ENCODE measurements at regions not wholly inside any gene's neighbourhood (a gene's known extent, or its start where the extent isn't known, plus 50 kb on each side); places are given as distances from the start of the nearest gene placed in this dataset.

DNA sequence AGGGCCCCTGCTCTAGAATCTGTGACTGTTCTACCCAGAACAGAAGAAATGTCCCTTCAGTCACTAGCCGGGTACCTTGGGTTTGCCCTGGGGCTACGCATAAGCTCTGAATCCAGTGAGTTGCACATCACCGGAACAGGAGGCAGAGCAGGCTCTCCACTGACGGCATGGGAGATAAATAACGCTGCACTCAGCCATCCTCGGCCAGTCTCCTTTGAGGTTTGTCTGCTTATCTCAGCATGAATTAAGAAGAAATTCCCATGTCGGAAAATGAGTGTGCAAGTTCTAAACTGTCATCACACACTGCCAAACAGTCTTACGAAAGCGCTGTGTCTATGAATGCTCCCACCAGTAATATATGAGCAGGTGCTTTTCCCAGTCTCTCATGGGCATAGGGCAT lies 90.8 kb downstream of the FAM50B start:
- Histone ChIP-seq H3K4me1 (no peaks in the 10 kb centered on the region), H3K36me3 (ENCODE audit: control insufficient read depth, insufficient read depth, low read length) (no peaks in the 10 kb centered on the region), H3K4me3 (ENCODE audit: low read depth, low read length) (no peak overlapping the region), H3K9me3 (no peaks in the 10 kb centered on the region), H3K27me3 (replicated peaks; ENCODE audit: control insufficient read depth, insufficient read depth, low read length) (no peaks in the 10 kb centered on the region)
- Mint-ChIP-seq H3K4me1 (ENCODE audit: low read depth, unreplicated experiment) (no peaks in the 10 kb centered on the region), H3K9me3 (ENCODE audit: unreplicated experiment) (no peaks in the 10 kb centered on the region), H3K27ac (ENCODE audit: unreplicated experiment) (no peak overlapping the region), H3K4me3 (ENCODE audit: unreplicated experiment) (no peak overlapping the region), H3K27me3 (ENCODE audit: insufficient read depth, unreplicated experiment) (peaks cover 2% of the 10 kb centered on the region), H3K36me3 (ENCODE audit: insufficient read depth, unreplicated experiment) (no peaks in the 10 kb centered on the region)
- intact Hi-C loops (cut with micrococcal nuclease; ENCODE audit: unreplicated experiment), result loop anchor here (5.0 kb wide), 1 partner anchor 37 kb away; no protein-coding TSS in a partner anchor
- ChIA-PET CTCF (no interaction called here), POLR2A (no interaction called here)
- TF ChIP-seq, protein P1, sequence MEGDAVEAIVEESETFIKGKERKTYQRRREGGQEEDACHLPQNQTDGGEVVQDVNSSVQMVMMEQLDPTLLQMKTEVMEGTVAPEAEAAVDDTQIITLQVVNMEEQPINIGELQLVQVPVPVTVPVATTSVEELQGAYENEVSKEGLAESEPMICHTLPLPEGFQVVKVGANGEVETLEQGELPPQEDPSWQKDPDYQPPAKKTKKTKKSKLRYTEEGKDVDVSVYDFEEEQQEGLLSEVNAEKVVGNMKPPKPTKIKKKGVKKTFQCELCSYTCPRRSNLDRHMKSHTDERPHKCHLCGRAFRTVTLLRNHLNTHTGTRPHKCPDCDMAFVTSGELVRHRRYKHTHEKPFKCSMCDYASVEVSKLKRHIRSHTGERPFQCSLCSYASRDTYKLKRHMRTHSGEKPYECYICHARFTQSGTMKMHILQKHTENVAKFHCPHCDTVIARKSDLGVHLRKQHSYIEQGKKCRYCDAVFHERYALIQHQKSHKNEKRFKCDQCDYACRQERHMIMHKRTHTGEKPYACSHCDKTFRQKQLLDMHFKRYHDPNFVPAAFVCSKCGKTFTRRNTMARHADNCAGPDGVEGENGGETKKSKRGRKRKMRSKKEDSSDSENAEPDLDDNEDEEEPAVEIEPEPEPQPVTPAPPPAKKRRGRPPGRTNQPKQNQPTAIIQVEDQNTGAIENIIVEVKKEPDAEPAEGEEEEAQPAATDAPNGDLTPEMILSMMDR (IDR thresholded peaks at IDR 0.05; ENCODE audit: insufficient read depth in 1 of 2, low read depth in 1 of 2, low read length in 1 of 2, severe bottlenecking in 1 of 2, unreplicated experiment in 1 of 2), result no peak
- no TSS peak for BruUV-seq (replicated peaks)
- DNase-seq, result no peak

DNA sequence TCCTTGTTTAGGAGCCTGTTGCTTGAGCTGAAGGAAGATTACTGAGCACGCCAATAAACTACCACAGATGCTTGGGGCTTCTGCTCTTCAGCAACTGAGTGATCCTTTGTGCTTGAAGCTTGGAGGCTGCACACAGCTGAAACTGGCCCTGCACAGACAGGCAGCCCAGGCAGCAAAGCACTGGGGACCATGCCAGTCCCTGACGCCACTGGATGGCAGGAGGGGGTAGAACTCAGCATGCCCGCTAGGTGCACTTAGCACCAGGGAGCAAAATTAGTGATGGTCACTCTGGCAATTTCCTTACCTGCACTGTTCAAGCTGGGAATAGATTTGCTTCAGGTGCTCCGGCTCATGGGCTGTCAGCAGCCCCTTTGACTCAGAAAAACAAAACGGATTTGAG lies 91.5 kb downstream of the FAM50B start:
- H3K4me1 ChIP-seq, result no peaks in the 10 kb centered on the region
- intact Hi-C loops (cut with micrococcal nuclease; ENCODE audit: unreplicated experiment), result no loop called here
- H3K9me3 ChIP-seq, result no peaks in the 10 kb centered on the region
- H3K4me1 Mint-ChIP-seq (ENCODE audit: low read depth, unreplicated experiment), result no peaks in the 10 kb centered on the region
- H3K27me3 ChIP-seq (replicated peaks; ENCODE audit: control insufficient read depth, insufficient read depth, low read length), result no peaks in the 10 kb centered on the region
- H3K27me3 Mint-ChIP-seq (ENCODE audit: insufficient read depth, unreplicated experiment), result peaks cover 2% of the 10 kb centered on the region
- no peaks in the 10 kb centered on the region for H3K36me3 ChIP-seq (ENCODE audit: control insufficient read depth, insufficient read depth, low read length)
- CTCF ChIA-PET, result no interaction called here
- DNase-seq, result no peak
- no peak overlapping the region for H3K4me3 ChIP-seq (ENCODE audit: low read depth, low read length)
- no TSS peak for BruUV-seq (replicated peaks)
- TF ChIP-seq, protein P1 (IDR thresholded peaks at IDR 0.05; ENCODE audit: insufficient read depth in 1 of 2, low read depth in 1 of 2, low read length in 1 of 2, severe bottlenecking in 1 of 2, unreplicated experiment in 1 of 2), result no peak
- no peaks in the 10 kb centered on the region for H3K36me3 Mint-ChIP-seq (ENCODE audit: insufficient read depth, unreplicated experiment)
- POLR2A ChIA-PET, result no interaction called here
- no peaks in the 10 kb centered on the region for H3K9me3 Mint-ChIP-seq (ENCODE audit: unreplicated experiment)
- H3K27ac Mint-ChIP-seq (ENCODE audit: unreplicated experiment), result no peak overlapping the region
- H3K4me3 Mint-ChIP-seq (ENCODE audit: unreplicated experiment), result no peak overlapping the region

DNA sequence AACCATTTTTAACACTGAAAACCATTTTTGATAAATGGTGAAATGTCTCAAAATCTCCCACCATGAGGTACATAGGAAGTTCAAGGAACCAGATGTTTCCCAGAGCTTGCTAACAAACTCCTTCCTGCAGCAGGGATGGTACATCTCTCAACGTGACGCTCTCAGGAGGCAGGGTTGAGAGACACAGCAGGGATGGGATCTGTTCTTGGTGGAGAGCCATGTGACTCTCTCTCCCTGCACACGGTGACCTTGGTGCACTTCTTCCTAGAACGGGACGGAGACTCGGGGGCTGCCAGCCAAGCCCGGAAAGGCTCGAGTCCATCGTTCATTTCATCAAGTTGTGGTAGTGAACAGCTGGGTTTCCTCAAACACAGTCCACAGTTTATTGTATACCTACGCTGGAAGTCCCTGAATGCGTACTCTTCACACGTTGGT lies 94.2 kb downstream of the FAM50B start:
- peaks cover 5% of the 10 kb centered on the region for H3K27me3 Mint-ChIP-seq (ENCODE audit: insufficient read depth, unreplicated experiment)
- DNase-seq, result no peak
- H3K9me3 Mint-ChIP-seq (ENCODE audit: unreplicated experiment), result no peaks in the 10 kb centered on the region
- H3K36me3 ChIP-seq (ENCODE audit: control insufficient read depth, insufficient read depth, low read length), result no peaks in the 10 kb centered on the region
- ChIA-PET CTCF (no interaction called here), POLR2A (no interaction called here)
- no peaks in the 10 kb centered on the region for H3K4me1 Mint-ChIP-seq (ENCODE audit: low read depth, unreplicated experiment)
- no peaks in the 10 kb centered on the region for H3K27me3 ChIP-seq (replicated peaks; ENCODE audit: control insufficient read depth, insufficient read depth, low read length)
- H3K4me3 Mint-ChIP-seq (ENCODE audit: unreplicated experiment), result no peak overlapping the region
- intact Hi-C loops (cut with micrococcal nuclease; ENCODE audit: unreplicated experiment), result no loop called here
- TF ChIP-seq, protein P1 (IDR thresholded peaks at IDR 0.05; ENCODE audit: insufficient read depth in 1 of 2, low read depth in 1 of 2, low read length in 1 of 2, severe bottlenecking in 1 of 2, unreplicated experiment in 1 of 2), result no peak
- no peaks in the 10 kb centered on the region for H3K36me3 Mint-ChIP-seq (ENCODE audit: insufficient read depth, unreplicated experiment)
- H3K27ac Mint-ChIP-seq (ENCODE audit: unreplicated experiment), result no peak overlapping the region
- no TSS peak for BruUV-seq (replicated peaks)
- H3K4me3 ChIP-seq (ENCODE audit: low read depth, low read length), result no peak overlapping the region
- H3K4me1 ChIP-seq, result no peaks in the 10 kb centered on the region
- no peaks in the 10 kb centered on the region for H3K9me3 ChIP-seq

All from Caco-2 (cell line).